Epithelial cell of esophagus (primary cell): ENCODE measurements at regions not wholly inside any gene's neighbourhood (a gene's known extent, or its start where the extent isn't known, plus 50 kb on each side); places are given as distances from the start of the nearest gene placed in this dataset.

Experiments used
- DNase-seq: peaks from one replicate; pipeline ENCODE4 v3.0.0; 2010; ENCODE audit warnings: low read depth
- H3K4me3 ChIP-seq: 2 replicates; pipeline ENCODE4 v1.5.1; 2011; ENCODE audit warnings: mild to moderate bottlenecking, low read length, control low read depth
- TF ChIP-seq, protein P1 (sequence below): IDR thresholded peaks from 2 replicates; pipeline ENCODE4 v1.5.1; 2011; ENCODE audit warnings: low read depth, mild to moderate bottlenecking, low read length, control low read depth, inconsistent platforms; ENCODE audit not compliant: insufficient read depth; ENCODE audit errors: missing control alignments

DNA sequence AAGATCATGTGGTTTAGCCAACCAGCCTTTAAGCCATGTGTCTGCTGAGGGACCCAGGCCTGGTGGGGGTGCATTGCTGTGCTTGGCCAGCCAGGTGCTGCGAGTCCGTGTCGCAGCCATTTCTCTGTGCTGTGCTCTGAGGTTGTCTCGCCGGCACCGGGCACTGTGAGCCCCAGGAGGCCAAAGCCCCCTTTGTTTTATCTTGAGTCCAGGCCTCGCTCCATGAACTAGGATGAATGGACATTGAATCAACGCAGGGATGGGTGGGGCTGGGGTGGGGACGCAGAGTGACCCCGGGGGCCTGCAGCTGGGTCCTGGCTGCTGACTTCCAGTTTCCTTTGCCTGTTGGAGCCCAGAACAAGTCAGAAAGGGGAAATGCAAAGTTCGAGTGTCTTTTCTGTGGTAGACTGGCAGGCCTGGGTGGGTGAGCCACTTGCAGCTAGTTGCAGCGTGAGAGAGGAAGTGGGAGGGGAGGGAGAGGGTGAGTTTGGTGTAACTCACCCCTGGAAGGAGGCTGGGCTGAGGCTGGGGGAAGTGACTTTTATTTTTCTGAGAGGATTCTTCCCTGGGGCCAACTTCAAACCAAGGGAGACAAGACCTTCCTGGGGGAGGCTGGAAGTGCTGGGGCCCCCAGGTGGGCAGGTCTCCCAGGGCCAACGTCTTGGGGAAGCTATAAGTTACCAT is 324.7 kb downstream of the SEC14L1 start:
- DNase-seq = peak; percentile 66
- no peak overlapping the region for H3K4me3 ChIP-seq
- TF ChIP-seq, protein P1, sequence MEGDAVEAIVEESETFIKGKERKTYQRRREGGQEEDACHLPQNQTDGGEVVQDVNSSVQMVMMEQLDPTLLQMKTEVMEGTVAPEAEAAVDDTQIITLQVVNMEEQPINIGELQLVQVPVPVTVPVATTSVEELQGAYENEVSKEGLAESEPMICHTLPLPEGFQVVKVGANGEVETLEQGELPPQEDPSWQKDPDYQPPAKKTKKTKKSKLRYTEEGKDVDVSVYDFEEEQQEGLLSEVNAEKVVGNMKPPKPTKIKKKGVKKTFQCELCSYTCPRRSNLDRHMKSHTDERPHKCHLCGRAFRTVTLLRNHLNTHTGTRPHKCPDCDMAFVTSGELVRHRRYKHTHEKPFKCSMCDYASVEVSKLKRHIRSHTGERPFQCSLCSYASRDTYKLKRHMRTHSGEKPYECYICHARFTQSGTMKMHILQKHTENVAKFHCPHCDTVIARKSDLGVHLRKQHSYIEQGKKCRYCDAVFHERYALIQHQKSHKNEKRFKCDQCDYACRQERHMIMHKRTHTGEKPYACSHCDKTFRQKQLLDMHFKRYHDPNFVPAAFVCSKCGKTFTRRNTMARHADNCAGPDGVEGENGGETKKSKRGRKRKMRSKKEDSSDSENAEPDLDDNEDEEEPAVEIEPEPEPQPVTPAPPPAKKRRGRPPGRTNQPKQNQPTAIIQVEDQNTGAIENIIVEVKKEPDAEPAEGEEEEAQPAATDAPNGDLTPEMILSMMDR = no peak

GRCh38 chr17:77466140-77466539 is 325.4 kb downstream of the SEC14L1 start:
- TF ChIP-seq, protein P1 = no peak
- no peak for DNase-seq
- H3K4me3 ChIP-seq = no peak overlapping the region

DNA sequence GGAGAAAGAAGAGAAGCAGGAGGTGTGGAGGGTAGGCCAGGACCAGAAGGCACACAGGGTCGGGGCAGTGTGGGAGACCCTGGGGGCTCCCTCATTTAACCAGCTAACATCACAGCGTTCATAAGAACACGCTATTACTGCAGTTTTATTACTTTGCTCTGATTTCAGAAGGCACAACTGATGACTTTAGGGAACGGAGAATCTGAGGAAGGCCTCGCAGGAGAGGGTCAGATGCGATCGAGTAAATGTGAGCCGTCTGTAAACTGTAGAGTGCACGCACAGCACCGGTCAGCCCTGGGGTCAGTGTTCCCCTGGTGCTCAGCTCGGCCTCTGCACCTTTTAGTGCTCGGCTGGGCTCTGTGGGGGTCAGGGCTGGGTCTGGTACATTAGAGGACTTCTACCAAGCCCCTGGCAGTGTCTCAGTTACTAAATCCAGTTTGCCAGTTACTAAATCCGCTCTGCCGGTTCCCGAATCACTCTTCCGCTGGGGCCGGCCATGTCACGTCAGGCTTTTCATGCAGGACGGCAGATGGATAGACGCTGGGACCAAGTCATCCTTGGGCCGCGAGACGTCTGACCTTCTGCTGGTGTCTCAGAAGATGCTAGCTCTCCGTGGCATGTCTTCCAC is 325.9 kb downstream of the SEC14L1 start:
- H3K4me3 ChIP-seq = no peak overlapping the region
- no peak for DNase-seq
- TF ChIP-seq, protein P1 = no peak

- no peak overlapping the region for H3K4me3 ChIP-seq
- TF ChIP-seq, protein P1 = no peak
- DNase-seq = no peak
These were observed 326.8 kb downstream of the SEC14L1 start for GRCh38 chr17:77467521-77467920.

- DNase-seq = no peak
- TF ChIP-seq, protein P1 = no peak
- H3K4me3 ChIP-seq = no peak overlapping the region
These were observed 328.1 kb downstream of the SEC14L1 start for GRCh38 chr17:77468897-77469296.

GRCh38 chr17:77470330-77470786 is 329.6 kb downstream of the SEC14L1 start:
- no peak for DNase-seq
- TF ChIP-seq, protein P1 = no peak
- no peak overlapping the region for H3K4me3 ChIP-seq
